Adrenal gland (tissue), 5 donors: ENCODE measurements at regions not wholly inside any gene's neighbourhood (a gene's known extent, or its start where the extent isn't known, plus 50 kb on each side); places are given as distances from the start of the nearest gene placed in this dataset.

Source experiments
- POLR2A ChIP-seq, 2 donors: fragments of 450-650 bp; IDR thresholded peaks; one replicate each; pipeline ENCODE4 v1.6.1; 2017; ENCODE audit warnings: antibody characterized with exemption in 2 of 2, mild to moderate bottlenecking in 2 of 2, moderate library complexity in 1 of 2
- TF ChIP-seq, protein P1 (sequence below), 6 experiments: fragments of 450-650 bp in 4 of 6; fragments of 200-600 bp in 2 of 6; sonication (generic) in 1 of 6; IDR thresholded peaks; 1 replicate in 5 of 6; 2 replicates in 1 of 6; pipeline versions ENCODE4 v1.5.1 to v1.8.0; 2016 to 2021; ENCODE audit warnings: antibody characterized with exemption in 6 of 6, mild to moderate bottlenecking in 2 of 6, moderate library complexity in 1 of 6
- donor health status: DM: no; HTN: no; CAD: no.

DNA sequence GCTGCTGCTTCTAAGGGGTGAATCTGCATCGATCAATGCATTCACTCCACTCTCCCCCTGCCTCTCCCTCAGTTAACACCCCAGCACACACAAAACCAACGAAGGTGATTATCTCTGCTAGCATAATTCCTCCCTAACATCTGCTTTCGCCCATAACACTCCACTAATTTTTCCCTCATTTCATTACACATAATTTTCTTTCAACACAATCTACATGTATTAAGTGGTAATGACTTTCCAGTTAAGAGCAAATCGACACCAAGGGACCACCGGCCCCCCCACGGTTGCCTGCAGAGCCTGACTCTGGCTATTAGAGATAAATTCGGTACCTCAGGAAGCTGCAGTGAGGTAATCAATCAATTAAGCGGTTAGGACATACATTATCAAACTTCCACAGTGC, 1115.6 kb downstream of the BCL11B start:
- TF ChIP-seq, protein P1, sequence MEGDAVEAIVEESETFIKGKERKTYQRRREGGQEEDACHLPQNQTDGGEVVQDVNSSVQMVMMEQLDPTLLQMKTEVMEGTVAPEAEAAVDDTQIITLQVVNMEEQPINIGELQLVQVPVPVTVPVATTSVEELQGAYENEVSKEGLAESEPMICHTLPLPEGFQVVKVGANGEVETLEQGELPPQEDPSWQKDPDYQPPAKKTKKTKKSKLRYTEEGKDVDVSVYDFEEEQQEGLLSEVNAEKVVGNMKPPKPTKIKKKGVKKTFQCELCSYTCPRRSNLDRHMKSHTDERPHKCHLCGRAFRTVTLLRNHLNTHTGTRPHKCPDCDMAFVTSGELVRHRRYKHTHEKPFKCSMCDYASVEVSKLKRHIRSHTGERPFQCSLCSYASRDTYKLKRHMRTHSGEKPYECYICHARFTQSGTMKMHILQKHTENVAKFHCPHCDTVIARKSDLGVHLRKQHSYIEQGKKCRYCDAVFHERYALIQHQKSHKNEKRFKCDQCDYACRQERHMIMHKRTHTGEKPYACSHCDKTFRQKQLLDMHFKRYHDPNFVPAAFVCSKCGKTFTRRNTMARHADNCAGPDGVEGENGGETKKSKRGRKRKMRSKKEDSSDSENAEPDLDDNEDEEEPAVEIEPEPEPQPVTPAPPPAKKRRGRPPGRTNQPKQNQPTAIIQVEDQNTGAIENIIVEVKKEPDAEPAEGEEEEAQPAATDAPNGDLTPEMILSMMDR (IDR thresholded peaks at IDR 0.05), result no peak
- no peak for TF ChIP-seq POLR2A (IDR thresholded peaks at IDR 0.05)
